ENCODE measurements at regions not wholly inside any gene's neighbourhood (a gene's known extent, or its start where the extent isn't known, plus 50 kb on each side); places are given as distances from the start of the nearest gene placed in this dataset.

GRCh38 chr20:56843817-56844216 is 214.7 kb downstream of the TFAP2C start:
- no peak for TF ChIP-seq CTCF (IDR thresholded peaks at IDR 0.05; ENCODE audit: low read length)
- TF ChIP-seq EZH2 (IDR thresholded peaks at IDR 0.05; ENCODE audit: borderline replicate concordance, low read length) = no peak
